Subcutaneous abdominal adipose tissue (tissue), 5 donors: ENCODE measurements at regions not wholly inside any gene's neighbourhood (a gene's known extent, or its start where the extent isn't known, plus 50 kb on each side); places are given as distances from the start of the nearest gene placed in this dataset.

Experiments used
- H3K27ac ChIP-seq: one replicate; pipeline ENCODE4 v1.7.0; 2013; ENCODE audit warnings: low read depth, mild to moderate bottlenecking, inconsistent platforms, low read length, moderate library complexity
- H3K27me3 ChIP-seq, 5 donors: one replicate each; pipeline ENCODE4 v1.7.0; 2013; ENCODE audit warnings: low read length in 5 of 5, inconsistent platforms in 1 of 5; ENCODE audit not compliant: control insufficient read depth in 5 of 5, insufficient read depth in 4 of 5
- H3K36me3 ChIP-seq, 5 donors: one replicate each; pipeline ENCODE4 v1.7.0; 2013; ENCODE audit warnings: low read length in 5 of 5; ENCODE audit not compliant: control insufficient read depth in 5 of 5, insufficient read depth in 5 of 5
- H3K4me1 ChIP-seq, 5 donors: one replicate each; pipeline ENCODE4 v1.7.0; 2013; ENCODE audit warnings: low read length in 5 of 5, mild to moderate bottlenecking in 3 of 5, moderate library complexity in 1 of 5; ENCODE audit not compliant: control insufficient read depth in 5 of 5, insufficient read depth in 5 of 5
- H3K4me3 ChIP-seq, 5 donors: one replicate each; pipeline ENCODE4 v1.7.0; 2013; ENCODE audit warnings: low read length in 5 of 5, low read depth in 1 of 5
- H3K9ac ChIP-seq, 5 donors: one replicate each; pipeline ENCODE4 v1.7.0; 2013; ENCODE audit warnings: low read length in 5 of 5, mild to moderate bottlenecking in 4 of 5, moderate library complexity in 3 of 5
- H3K9me3 ChIP-seq, 5 donors: one replicate each; pipeline ENCODE4 v1.7.0; 2013; ENCODE audit warnings: low read length in 5 of 5; ENCODE audit not compliant: control insufficient read depth in 5 of 5
- donor health status: healthy.
- donor health status: healthy.
- donor health status: healthy.
- donor health status: healthy.
- donor health status: healthy.

DNA sequence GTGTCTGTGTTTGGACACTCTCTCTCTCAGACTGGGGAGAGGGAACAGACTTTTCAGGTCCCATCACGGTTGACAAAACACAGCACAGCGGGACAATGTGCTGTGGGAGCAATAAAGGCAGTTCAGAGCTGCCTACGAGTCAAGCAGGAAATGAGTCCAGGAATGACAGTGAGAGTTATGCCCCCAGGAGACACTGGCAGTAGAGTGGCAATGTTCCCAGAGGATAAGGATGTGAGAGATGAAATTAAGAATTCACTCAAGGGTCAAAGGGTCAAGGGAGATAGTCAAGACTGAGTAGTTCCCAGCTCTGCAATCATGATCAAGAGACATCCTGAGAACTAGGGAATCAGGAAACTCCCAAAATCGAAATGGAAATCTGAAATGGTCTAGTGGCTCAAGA is 156.1 kb downstream of the LURAP1L start:
- H3K9ac ChIP-seq, result no peak overlapping the region
- H3K9me3 ChIP-seq, result no peaks in the 10 kb centered on the region
- no peak overlapping the region for H3K27ac ChIP-seq
- peaks cover 0 to 21% (median 13%) of the 10 kb centered on the region in 5 donors for H3K4me1 ChIP-seq
- H3K36me3 ChIP-seq, result no peaks in the 10 kb centered on the region
- H3K27me3 ChIP-seq, result no peaks in the 10 kb centered on the region
- no peak overlapping the region for H3K4me3 ChIP-seq

DNA sequence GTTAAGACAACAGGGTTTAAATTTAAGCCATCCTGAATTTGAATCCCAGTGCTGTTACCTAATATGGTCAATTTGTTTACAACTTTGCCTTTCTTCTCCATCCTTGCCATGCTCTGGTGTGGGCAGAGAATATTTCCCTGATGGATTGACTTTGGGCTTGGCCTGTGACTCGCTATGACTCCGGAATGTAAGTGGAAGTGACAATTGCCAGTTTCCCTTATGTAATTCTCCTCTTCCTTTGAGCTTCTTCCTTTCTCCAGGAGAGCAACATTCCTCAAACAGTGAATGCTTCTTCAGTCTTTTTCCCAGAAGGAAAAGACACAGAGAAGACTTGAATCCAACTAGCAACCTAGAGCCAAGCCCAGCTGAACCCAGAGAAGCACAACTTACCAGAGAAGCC is 159.1 kb downstream of the LURAP1L start:
- Histone ChIP-seq H3K4me1 (peaks cover 0 to 20% (median 14%) of the 10 kb centered on the region in 5 donors), H3K27ac (peak overlapping the region; percentile 50), H3K36me3 (no peaks in the 10 kb centered on the region), H3K4me3 (no peak overlapping the region), H3K9me3 (no peaks in the 10 kb centered on the region), H3K27me3 (no peaks in the 10 kb centered on the region), H3K9ac (no peak overlapping the region)

- Histone ChIP-seq H3K27me3 (no peaks in the 10 kb centered on the region), H3K9ac (peak overlapping the region in 1 of 5 donors; percentile 59), H3K27ac (peak overlapping the region; percentile 50), H3K9me3 (no peaks in the 10 kb centered on the region), H3K4me1 (peaks cover 0 to 20% (median 14%) of the 10 kb centered on the region in 5 donors), H3K4me3 (no peak overlapping the region), H3K36me3 (no peaks in the 10 kb centered on the region)
Measured at GRCh38 chr9:12934545-12935272, 159.9 kb downstream of the LURAP1L start.

- Histone ChIP-seq H3K27me3 (no peaks in the 10 kb centered on the region), H3K36me3 (no peaks in the 10 kb centered on the region), H3K9ac (peak overlapping the region in 1 of 5 donors; percentile 59), H3K4me1 (peaks cover 0 to 20% (median 14%) of the 10 kb centered on the region in 5 donors), H3K4me3 (no peak overlapping the region), H3K9me3 (no peaks in the 10 kb centered on the region), H3K27ac (no peak overlapping the region)
Measured at GRCh38 chr9:12935714-12936113, 160.9 kb downstream of the LURAP1L start.

DNA sequence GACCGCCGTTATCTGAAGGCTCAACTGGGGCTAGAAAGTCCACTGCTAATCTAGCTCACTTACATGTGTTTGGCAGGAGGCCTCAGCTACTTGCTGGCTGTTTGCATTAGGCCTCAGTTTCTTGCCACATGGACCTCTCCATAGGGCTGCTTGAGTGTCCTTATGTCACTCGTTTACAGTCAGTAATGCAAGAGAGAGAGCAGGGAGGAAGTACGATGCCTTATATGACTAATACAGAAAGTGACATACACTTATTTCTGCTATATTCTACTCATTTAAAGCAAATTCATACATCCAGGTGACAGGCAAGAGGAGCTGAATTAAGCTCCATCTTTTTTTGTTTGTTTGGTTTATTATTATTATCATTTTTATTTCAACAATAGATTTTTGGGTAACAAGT is 179.6 kb downstream of the LURAP1L start:
- H3K4me3 ChIP-seq, result no peak overlapping the region

GRCh38 chr9:12955510-12956163 is 180.8 kb downstream of the LURAP1L start:
- Histone ChIP-seq H3K9ac (no peak overlapping the region), H3K36me3 (no peaks in the 10 kb centered on the region), H3K4me1 (no peaks in the 10 kb centered on the region), H3K27ac (no peak overlapping the region), H3K27me3 (no peaks in the 10 kb centered on the region), H3K9me3 (peaks cover 0 to 10% (median 6%) of the 10 kb centered on the region in 5 donors), H3K4me3 (no peak overlapping the region)

More for the DNA sequence above, 179.6 kb downstream of the LURAP1L start:
- H3K9me3 ChIP-seq, result peaks cover 0 to 10% (median 6%) of the 10 kb centered on the region in 5 donors
- H3K27me3 ChIP-seq, result no peaks in the 10 kb centered on the region
- H3K4me1 ChIP-seq, result no peaks in the 10 kb centered on the region
- H3K9ac ChIP-seq, result no peak overlapping the region
- H3K36me3 ChIP-seq, result no peaks in the 10 kb centered on the region
- no peak overlapping the region for H3K27ac ChIP-seq

DNA sequence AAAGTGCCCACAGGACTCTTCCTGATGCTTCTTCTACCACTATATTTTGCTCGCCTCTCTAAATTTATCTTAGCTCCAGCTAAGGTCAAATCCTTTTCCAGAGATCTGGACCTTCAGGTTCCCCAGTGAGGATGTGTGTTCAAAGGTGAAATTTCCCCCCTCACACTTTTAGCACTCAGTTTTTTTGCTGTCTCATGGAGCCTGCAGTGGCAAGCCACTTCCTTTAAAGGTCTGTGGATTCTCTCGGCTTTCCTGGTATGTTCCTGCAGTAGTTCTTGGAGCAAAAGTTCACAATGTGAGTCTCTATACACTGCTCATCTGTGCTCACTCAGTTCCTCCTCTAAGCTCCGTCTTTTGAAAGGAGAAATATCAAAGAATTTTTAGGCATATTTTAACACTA is 181.4 kb downstream of the LURAP1L start:
- Histone ChIP-seq H3K9me3 (peaks cover 0 to 10% (median 6%) of the 10 kb centered on the region in 5 donors), H3K27ac (no peak overlapping the region), H3K27me3 (no peaks in the 10 kb centered on the region), H3K4me3 (no peak overlapping the region), H3K36me3 (no peaks in the 10 kb centered on the region), H3K4me1 (no peaks in the 10 kb centered on the region), H3K9ac (no peak overlapping the region)

- Histone ChIP-seq H3K27me3 (no peaks in the 10 kb centered on the region), H3K4me3 (no peak overlapping the region), H3K9ac (no peak overlapping the region), H3K36me3 (no peaks in the 10 kb centered on the region), H3K27ac (no peak overlapping the region), H3K4me1 (no peaks in the 10 kb centered on the region), H3K9me3 (peaks cover 0 to 10% (median 6%) of the 10 kb centered on the region in 5 donors)
Measured at GRCh38 chr9:12956805-12957204, 182.0 kb downstream of the LURAP1L start.

DNA sequence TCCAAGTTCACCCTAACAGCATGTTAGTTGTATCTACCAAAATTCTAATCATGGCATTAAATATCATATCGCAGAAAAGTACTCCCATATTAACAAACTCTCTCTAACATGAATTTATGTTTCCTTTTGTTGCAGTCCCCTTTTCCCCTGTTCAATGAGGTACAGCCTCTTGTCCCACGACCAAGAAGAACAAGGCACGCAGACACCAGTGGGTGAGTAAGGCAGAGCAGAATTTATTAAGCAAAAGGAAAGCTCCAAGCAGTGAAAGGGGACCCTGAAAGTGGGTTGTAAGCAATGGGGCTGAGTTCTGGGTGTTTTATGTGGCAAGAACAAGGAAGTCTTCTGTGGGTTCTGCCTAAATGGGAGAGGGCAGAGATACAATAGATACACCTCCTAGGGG is 183.5 kb downstream of the LURAP1L start:
- H3K27me3 ChIP-seq, result no peaks in the 10 kb centered on the region
- no peaks in the 10 kb centered on the region for H3K4me1 ChIP-seq
- H3K9ac ChIP-seq, result no peak overlapping the region
- H3K27ac ChIP-seq, result no peak overlapping the region
- no peak overlapping the region for H3K4me3 ChIP-seq
- H3K9me3 ChIP-seq, result peaks cover 0 to 10% (median 6%) of the 10 kb centered on the region in 5 donors
- H3K36me3 ChIP-seq, result no peaks in the 10 kb centered on the region

- peaks cover 0 to 10% (median 6%) of the 10 kb centered on the region in 5 donors for H3K9me3 ChIP-seq
- no peaks in the 10 kb centered on the region for H3K36me3 ChIP-seq
- H3K27me3 ChIP-seq, result no peaks in the 10 kb centered on the region
- no peak overlapping the region for H3K27ac ChIP-seq
- H3K4me3 ChIP-seq, result no peak overlapping the region
- H3K9ac ChIP-seq, result no peak overlapping the region
- H3K4me1 ChIP-seq, result no peaks in the 10 kb centered on the region
Measured at GRCh38 chr9:12958708-12959107, 183.9 kb downstream of the LURAP1L start.
